ENCODE measurements at regions not wholly inside any gene's neighbourhood (a gene's known extent, or its start where the extent isn't known, plus 50 kb on each side); places are given as distances from the start of the nearest gene placed in this dataset.
"Not testable (repeated sequence)": the region's sequence is repeated elsewhere in the genome, so short reads cannot be mapped to it uniquely, and the experiment has no call there.

DNA sequence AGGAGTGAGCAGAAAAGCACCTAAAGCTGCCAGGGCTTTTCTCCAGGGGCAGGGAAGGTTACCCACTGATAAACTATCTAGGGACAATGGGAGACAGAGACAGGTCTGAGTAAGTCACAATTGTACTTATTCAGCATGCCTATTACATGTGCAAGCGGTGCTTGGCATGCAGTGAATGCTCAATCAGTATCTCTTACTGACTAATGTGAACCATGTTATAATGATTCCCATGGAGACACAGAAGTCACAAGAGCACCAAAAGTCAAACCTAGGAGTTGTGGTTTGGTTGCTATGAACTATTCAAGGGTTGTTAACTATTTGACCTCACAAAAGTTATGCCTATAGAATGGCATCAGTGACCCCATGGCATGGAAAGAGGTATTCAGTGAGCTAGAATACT is 50.0 kb upstream of the RASGRP1 start:
- no peak for DNase-seq

DNA sequence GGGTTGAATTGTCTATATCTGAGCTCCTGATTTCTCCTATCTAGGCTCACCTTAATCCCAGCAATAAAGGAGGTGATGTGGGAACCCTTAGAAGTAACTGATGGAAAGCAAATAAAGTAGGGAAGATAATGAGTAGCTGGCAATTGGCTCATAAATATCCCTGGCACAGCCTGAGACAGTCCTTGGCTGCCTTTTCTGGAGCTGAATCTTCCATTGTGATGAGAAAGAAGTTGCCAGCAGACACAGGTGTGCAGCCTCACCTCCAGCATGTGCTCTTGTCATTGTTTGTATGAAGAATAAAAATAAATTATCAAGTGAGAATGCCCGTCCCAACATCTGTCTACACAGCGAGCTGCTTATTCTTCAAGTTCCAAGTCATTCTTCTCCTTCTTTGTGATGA is 53.2 kb upstream of the RASGRP1 start:
- DNase-seq: no peak

DNA sequence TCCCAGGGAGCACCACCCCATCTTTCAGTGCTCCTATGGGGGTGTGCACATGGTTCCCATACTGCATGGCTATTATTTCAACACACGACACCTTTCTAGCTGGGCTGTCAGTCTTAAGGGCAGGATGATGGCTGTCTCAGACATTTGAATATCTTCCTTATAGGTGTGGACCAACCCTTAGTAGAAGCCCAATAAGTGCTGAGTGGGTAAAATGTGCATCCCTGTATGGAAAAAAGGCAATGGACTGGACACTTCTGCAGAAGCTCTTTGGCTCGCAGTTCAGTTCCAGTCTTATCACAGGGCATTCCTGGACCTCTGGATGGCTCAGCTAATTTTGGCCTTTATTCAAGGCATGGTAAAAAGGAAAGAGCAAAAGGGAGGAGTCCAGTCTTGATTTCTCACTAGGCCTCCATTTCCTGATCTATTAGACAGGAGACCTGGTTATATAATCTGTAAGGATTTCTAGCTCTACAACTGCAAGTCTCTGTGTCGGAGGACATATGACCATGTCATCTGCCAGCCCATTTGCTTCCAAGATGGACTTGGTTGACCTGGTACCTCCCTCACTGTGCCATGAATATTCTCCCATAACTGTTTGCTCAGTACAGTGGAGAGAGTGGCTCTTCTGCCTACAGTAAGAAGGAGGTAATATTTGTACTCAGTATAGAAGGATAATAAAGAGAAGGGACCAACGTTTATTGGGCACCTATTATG is 53.8 kb upstream of the RASGRP1 start:
- DNase-seq: no peak

DNA sequence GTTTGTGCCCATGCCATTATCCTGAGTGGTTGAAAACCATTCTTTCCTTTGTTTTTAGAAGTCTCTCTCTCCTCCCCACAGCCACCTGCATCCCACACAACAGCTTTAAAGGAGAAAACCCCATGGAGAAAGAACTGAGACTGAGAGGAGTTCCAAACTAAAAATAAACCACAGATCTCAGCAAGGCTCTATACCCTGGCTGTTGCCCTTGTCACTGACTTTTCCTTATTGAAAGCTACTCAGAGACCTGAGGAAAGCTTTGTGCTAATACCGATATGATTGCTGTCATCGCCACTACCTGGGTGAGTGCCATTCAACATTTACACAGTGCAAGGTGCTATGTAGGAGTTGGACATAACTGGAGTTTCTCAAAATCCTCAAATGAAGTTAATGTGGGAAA is 55.5 kb upstream of the RASGRP1 start:
- no peak for DNase-seq

DNA sequence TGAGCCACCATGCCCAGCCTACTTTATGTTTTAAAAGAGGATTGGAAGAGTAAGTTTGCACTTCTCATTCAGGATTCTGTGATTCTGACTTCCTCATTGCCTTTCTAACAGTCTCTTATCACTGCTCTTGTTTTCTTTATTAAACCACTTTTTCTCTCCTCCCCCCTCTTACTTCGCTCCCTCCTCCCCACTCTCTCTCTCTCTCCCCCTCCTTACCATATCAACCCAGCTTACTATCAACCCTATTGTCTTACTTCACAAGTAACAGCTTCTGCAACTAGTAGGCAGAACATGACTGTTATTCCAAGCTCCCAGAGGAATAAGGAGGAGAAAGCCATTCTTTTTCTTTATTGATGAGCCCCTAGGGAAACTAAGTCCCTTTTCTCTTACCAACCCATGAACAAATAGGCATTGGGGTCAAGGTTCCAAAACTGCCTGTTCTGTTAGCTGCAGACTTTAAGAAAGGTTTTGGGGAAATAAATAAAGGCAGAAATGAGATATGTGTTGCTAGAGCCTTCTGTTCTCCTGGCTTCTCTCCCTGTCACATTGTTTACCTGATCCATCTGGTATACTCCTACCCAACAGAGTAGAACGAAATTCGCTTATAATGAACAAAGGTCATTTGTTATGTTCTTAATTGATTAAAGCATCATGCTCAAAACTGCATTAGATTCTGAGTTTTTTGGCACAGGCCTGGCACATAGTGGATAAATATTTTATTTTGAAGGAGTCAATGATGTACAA is 56.4 kb upstream of the RASGRP1 start:
- no peak for DNase-seq

DNA sequence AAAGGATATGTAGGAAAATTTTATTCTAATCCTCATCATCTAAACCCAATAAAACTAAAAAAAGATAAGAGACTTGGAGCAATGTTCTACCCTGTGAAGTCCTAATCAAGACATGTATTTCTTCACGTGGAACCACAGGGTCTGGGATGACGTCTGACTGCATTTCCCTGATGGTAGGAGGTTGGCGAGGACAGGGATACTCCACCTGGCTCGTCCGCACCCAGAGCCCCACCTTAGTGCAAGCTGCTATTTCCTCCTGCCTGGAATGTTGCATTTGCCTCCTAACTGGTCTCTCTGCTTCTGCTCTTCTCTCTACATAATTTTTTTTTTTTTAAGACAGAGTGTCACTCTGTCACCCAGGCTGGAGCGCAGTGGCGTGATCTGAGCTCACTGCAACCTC is 57.7 kb upstream of the RASGRP1 start:
- DNase-seq: no peak

DNA sequence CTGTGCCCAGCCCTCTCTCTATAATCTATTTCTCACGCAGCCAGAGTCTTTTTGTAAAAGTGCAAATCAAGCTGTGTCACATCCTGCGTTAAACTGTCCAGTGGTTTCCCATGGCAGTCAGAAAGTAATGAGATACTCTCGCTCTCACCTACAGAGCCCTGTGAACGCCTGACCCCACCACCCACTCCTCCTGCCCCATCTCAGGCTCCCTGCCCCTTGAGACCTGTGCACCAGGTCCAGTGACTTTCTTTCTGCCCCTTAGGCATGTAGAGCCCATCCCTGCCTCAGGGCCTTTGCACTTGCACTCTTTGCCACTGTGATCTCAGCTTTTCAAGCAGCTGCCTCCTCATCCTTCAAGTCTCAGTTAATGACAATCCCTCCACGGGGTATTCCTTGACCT is 58.3 kb upstream of the RASGRP1 start:
- no peak for DNase-seq

DNA sequence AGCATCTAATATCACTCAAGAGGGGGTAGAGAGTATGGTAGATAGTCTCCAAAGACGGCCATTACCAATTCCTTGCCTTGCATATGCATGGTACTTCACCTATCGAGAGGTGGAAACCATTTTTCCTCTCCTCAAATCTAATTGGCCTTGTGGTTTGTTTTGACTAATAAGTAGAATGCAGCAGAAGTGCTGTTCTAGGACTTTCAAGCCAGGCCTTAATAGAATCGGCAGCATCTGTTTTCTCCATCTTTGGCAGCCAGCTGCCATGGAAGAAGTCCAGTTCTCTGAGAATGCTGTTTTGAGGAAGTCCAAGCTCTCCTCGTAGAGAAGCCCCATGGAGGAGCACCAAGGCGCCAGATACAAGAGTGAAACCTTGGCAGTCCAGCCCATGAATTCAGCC is 59.1 kb upstream of the RASGRP1 start:
- DNase-seq: no peak

DNA sequence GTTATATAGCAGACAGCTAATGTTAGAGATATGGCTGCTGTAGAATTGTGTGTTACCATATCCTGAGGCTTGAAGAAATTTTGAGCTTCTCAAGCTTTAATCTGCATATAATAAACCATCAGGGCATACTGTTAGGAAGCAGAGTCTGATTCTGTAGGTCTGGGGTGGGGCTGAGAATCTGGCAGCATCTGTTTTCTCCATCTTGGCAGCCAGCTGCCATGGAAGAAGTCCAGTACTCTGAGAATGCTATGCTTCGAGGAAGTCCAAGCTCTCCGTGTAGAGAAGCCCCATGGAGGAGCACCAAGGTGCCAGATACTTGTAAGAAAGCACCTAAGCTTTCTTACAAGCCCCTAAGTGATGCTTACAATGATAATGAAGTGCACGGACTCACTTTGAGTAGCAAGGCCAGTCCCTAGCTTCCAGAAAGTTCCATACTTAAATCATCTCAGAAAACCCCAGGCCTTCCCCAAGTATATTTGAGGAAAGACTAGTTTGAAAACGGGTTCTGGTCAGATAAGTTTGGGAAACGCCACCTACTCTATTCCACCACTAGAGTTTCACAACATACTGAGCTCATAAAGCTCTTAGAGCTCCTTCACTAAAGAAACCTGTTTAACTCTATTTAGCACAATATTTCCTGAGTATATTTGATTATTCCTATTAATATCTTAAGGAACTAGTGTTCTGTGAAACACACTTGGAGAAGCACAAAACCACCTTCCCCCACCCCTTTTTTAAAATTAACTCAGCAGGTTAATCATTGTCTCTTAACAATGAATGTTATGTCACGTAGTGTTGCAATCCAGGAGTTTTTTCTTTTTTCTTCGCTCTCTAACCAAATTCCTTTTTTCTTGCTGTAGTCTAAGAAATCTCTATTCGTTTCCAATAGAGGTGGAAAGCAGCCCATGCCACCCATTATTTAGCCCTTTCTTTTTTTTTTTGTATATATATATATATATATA is 59.9 kb upstream of the RASGRP1 start:
- no peak for DNase-seq

DNA sequence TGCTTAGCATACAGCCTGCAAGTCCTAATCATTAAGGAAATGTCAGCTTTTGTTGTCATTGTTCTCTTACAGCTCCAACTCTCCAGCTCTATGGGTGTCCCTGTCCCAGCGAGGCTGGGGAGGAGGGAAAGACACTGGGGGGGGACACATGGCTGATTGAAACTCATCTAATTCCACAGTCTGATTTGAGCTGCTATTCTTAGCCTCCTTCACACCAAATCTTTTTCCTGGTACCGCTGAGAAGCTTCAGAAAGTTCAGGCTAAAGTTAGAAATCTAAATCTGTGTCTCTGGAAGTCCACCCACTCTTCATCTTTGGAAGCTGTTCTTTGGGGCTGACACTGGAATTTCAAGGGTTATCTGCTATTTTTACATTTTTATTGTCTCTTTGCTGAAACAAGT is 61.3 kb upstream of the RASGRP1 start:
- no peak for DNase-seq

DNA sequence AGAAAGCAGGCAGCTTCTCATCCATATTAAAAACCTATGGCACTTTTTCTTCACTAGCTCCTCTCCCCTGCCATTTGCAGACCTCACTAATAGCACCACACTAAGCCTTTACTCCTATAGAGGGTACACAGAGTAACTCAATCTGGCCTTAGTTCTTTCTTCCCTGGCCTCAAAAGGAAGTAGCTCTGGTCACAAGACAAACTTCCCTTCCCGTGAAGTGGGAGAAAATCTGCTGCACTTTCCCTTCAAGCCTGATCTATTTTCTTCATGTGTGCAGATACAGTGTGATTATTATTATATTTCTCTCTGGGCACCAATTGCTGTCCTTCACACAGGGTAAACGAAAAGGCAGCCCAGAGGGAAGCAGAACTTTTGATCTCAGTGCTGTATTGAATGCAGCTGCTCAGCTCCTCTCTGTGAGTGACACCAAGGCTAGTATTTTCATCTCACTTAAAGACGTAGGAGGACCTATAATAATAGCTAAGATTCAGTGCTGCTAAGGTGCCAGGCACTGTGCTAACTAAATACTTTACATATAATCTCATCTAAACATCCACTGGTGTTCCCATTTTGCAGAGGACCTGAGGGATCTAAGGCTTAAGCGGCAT is 61.9 kb upstream of the RASGRP1 start:
- no peak for DNase-seq

DNA sequence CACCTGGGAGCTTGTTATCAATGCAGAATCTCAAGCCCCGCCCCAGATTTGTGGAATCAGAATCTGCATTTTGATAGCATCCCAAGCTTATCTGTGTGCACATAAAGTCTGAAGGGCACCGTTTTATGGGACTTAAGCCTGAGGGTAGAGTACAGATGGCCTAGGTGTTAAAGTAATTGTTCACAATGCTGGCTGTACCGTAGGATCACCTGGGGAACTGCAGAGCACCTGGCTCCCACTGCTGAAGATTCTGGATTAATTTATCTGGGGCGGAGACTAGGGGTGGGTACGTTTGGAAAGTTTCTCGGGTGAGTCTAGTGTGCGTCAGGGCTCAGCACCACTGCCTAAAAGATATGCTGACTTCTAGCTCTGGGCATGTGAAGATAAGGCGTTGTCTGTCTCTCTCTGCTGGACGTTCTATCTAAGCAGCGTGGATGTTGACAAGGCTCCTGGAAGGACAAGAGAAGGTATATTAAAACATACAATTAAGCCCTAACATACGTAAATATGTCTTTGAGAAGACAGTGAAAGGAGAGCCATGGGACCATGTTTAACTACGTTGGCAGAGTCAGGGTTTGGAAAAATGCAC is 63.2 kb upstream of the RASGRP1 start:
- DNase-seq: no peak

DNA sequence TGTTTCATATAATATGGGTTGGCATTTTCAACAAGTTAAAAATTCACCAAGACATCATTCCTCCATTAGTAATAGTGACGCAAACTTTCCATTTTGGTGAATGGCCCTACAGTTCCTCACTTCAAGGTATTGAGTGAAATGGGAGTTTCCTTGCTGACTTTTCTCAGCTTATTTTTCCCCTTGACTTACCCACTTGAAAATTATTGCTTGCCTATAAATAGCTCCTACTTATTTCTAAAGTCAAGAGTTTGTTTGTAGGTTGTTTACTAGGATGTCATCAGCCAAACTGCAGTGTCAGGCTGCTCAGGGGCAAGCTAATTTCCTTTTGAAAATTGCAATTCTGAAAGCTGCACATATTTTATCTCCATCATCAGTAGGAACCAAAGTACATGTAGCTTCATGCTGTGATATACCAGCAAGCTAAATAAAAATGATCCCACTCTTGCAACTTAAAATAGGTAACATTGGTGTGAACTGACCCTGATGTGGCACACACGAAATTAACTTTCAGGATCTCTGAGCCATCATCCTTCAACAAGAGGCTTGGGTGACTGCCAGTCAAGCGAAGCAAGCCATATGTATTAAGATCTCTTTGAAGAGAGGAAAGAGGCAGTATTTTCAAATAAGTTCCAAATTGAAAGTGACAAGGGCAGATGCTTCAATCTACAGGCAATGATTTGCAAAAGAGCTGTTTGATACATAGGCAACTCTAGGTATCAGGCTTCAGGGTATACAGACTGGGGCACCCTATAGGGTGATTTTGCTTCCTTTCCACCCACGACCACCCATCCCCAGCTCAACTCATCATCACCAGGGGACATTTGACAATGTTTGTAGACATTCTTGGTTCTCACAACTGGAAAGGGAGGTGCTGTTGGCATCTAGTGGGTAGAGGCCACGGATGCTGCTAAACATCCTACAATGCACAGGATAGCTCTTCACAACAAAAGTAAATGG is 66.8 kb upstream of the RASGRP1 start:
- DNase-seq: no peak

DNA sequence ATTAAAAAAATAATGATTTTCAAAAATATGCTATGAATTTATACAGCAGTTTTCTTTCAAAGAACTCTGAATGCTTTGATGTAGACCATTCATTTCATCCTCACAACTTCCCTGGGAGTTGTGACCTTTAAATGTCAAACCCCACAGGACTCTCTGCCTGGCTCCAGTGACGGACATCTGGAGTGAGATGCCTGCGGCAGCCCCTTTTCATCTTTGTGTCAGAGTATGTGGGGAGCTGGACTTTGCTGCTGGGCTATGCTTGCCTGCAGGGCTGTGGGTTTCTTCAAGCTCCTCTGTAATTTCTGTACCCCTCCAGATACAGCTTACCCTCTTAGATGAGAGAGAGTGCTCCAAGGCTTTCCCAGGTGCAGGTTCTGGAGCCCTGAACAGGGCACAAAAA is 70.6 kb upstream of the RASGRP1 start:
- DNase-seq: no peak

DNA sequence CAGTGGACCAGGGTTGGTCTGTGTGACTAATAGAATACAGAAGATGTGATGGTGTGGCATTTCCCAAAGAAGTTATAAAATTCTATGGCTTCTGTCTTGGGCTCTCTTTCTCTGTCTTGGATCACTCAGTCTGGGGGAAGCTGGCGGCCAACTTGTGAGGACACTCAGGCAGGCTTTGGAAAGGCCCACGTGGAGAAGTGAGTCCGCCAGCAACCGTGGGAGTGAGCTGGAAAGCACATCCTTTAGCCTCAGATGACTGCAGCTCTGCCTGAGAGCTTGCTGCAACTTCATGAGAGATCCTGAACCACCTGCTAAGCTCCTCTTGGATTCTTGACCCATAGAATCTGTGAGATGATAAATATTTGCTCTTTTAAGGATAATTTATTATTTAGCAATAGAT is 72.0 kb upstream of the RASGRP1 start:
- DNase-seq: no peak

DNA sequence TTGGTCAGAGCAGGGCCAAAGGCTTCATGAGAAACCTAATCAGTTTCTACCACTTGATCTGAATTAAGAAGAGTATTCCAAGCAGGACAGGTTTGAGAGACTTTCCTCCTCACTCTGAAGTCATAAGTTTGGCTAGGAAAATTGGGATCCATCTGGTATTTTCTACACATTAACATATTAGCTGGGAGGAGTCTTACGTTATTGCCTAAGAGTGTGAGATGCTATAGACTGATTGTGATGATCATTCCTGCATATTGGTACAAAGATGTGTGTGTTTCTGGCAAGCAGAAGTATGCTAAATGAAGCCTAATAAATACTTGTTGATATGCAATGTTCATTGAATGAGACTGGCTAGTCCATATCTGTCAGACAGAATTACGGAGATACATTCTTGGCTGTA is 73.5 kb upstream of the RASGRP1 start:
- no peak for DNase-seq

DNA sequence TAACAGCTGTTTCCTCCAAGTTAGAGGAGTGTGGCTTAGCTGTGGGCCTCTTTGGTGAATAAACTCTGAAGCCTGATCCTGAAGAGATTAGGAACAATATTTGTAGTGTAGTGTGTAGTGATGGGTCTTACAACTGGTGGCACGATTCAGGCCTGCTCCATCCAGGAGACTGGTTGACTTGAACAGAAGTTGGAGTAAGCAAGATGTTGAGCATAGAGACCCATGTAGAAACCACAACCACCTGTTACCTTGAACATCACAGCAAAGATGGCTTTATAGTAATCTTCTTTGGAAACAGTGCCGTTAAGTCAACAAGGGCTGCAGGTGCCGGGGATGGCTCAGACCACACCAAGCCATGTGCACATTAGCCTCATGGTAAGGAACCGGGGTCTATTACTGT is 74.2 kb upstream of the RASGRP1 start:
- DNase-seq: no peak

DNA sequence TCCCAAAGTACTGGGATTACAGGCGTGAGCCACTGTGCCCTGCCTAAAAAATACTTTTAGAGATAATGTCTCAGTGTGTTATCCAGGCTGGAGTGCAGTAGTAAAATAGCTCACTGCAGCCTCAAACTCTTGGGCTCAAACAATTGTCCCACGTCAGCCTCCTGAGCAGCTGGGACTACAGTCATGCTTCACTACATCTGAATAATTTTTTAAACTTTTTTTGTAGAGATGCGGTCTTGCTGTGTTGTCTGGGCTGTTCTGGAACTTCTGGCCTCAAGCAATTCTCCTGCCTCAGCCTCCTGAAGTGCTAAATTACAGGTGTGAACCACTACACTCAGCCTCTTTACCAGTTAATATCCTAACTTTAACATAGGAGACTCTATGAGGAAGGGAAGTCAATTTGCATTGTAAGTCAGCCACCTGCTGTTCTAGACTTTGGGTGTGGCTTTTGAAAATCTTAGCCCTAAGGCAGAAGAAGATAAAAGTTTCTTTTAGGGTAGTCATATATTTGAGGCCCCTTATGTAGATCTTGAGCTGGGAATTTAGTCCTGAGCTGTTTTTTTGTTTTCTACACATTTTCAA is 78.2 kb upstream of the RASGRP1 start:
- no peak for DNase-seq

DNA sequence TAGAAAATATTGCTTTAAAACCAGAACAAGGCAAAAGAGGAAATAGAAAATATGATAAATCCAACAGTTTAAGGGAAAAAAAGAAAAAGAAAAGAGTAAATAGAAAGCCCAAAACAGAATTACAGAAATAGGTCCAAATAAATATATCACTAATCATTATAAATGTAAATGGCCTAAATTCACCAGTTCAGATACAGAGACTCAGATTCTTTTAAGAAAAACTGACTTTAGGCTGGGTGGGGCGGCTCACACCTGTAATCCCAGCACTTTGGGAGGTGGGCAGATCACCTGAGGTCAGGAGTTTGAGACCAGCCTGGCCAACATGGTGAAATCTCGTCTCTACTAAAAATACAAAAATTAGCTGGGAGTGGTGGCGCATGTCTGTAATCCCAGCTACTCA is 79.7 kb upstream of the RASGRP1 start:
- not testable (repeated sequence) for DNase-seq

DNA sequence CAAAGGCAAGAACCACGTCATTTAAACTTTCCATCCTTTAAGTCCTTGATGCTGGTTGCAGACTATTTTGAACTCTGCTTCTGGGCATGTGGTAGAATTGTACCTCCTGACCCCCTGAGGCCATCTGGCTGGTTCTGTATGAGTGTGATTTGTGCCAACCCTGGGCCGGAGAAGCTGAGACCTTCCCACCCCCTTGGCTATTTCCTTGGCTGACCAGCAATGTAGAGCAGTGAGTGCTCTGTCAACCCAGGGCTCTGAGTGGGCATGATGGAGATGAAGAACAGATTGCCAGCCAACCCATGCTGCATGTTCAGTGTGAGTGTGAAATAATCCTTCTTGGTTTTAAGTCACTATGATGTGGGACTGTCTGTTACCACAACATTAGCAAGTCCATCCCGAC is 82.1 kb upstream of the RASGRP1 start:
- DNase-seq: no peak

DNA sequence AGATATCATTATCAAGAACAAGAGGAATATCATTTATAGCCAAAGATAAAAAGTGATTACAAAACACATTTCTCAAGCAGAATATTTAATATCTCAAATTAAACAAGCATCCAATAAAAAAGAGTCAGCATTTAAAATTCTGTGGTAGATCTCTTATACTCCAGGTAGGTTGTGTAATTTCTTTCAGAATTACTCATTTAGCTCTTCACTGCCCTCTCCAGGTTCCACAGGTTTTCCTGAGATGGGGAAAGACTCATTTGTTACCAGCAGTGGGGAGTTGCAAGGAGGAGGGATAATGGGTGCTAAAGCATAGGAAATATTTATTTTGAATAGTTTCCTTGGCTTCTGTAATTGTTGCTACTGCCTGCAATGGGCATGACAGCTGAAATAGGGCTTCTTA is 83.1 kb upstream of the RASGRP1 start:
- no peak for DNase-seq

Data from NCI-H526 treated with DMSO at 0.1 percent for 48 hours (cell line).